ENCODE measurements at regions not wholly inside any gene's neighbourhood (a gene's known extent, or its start where the extent isn't known, plus 50 kb on each side); places are given as distances from the start of the nearest gene placed in this dataset.

DNA sequence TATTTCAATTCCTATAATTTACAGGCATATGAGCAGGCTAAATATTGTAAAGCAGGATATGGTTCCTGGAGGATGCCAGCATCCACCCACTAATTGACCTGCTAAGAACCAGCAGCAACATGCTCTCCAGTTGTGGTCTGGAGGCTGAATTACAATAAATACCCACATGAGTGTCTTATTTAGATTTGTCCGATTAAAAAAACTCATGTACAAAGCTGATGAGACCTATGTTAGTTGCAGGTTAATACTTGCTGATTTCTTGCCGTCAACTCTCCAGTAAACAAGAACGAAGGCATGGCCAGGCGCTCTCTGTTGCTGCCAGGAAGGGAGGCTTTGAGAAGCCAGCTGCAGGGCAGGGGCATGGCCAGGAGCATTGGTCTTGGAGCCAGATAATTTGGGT, 169.3 kb upstream of the PRICKLE1 start:
- no peak overlapping the region for H3K27ac ChIP-seq (ENCODE audit: low read depth, low read length)
- no peaks in the 10 kb centered on the region for H3K27me3 ChIP-seq (ENCODE audit: control insufficient read depth, insufficient read depth, low read length)
- H3K4me1 ChIP-seq (ENCODE audit: control insufficient read depth, insufficient read depth, low read length), result peaks cover 7% of the 10 kb centered on the region
- H3K4me3 ChIP-seq (ENCODE audit: low read length), result no peak overlapping the region
- H3K36me3 ChIP-seq (ENCODE audit: control insufficient read depth, insufficient read depth, low read length), result no peaks in the 10 kb centered on the region
- no peak overlapping the region for H3K9ac ChIP-seq (ENCODE audit: low read length)

DNA sequence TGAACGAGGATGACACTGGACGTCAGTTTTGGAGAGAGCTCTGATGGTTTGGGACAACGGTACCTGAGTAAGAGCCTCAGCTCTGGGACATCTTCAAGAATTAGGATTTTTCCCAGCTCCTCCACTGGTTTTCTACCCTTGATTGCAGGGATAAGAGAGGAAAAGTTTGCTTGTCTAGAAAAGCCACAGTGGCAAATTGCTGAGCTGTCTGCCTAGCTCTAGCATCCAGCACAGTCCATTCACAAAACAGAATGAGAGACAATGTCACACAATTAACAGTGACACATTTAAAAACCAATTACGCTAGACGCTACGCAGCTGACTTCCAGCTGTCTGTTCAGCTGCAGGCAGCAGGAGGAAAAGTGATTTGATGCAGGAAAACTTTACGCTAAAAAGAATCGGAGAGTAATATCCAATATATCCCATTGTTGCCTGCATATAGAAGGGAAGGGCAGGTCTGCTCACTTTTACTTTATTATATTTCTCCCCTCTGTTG, 168.1 kb upstream of the PRICKLE1 start:
- no peak overlapping the region for H3K27ac ChIP-seq (ENCODE audit: low read depth, low read length)
- H3K27me3 ChIP-seq (ENCODE audit: control insufficient read depth, insufficient read depth, low read length), result no peaks in the 10 kb centered on the region
- H3K4me1 ChIP-seq (ENCODE audit: control insufficient read depth, insufficient read depth, low read length), result peaks cover 7% of the 10 kb centered on the region
- H3K4me3 ChIP-seq (ENCODE audit: low read length), result no peak overlapping the region
- H3K36me3 ChIP-seq (ENCODE audit: control insufficient read depth, insufficient read depth, low read length), result no peaks in the 10 kb centered on the region
- H3K9ac ChIP-seq (ENCODE audit: low read length), result no peak overlapping the region

GRCh38 chr12:42756841-42757623, 167.5 kb upstream of the PRICKLE1 start:
- no peak overlapping the region for H3K4me3 ChIP-seq (ENCODE audit: low read length)
- no peaks in the 10 kb centered on the region for H3K27me3 ChIP-seq (ENCODE audit: control insufficient read depth, insufficient read depth, low read length)
- no peak overlapping the region for H3K9ac ChIP-seq (ENCODE audit: low read length)
- H3K27ac ChIP-seq (ENCODE audit: low read depth, low read length), result no peak overlapping the region
- peaks cover 7% of the 10 kb centered on the region for H3K4me1 ChIP-seq (ENCODE audit: control insufficient read depth, insufficient read depth, low read length)
- H3K36me3 ChIP-seq (ENCODE audit: control insufficient read depth, insufficient read depth, low read length), result no peaks in the 10 kb centered on the region

DNA sequence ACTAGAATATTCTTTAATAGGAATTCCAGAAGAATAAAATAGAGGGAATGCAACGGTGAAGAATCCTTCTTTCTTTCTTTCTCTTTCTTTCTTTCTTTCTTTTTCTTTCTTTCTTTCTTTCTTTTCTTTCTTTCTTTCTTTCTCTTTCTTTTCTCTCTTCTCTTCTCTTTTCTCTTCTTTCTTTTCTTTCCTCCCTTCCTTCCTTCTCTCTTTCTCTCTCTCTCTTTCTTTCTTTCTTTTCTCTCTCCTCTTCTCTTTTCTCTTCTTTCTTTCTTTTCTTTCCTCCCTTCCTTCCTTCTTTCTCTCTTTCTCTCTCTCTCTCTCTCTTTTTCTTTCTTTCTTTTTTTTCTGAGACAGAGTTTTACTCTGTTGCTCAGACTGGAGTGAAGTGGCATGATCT, 160.8 kb upstream of the PRICKLE1 start:
- Histone ChIP-seq H3K27ac (ENCODE audit: low read depth, low read length) (no peak overlapping the region), H3K36me3 (ENCODE audit: control insufficient read depth, insufficient read depth, low read length) (no peaks in the 10 kb centered on the region), H3K4me3 (ENCODE audit: low read length) (no peak overlapping the region), H3K4me1 (ENCODE audit: control insufficient read depth, insufficient read depth, low read length) (no peaks in the 10 kb centered on the region), H3K9ac (ENCODE audit: low read length) (no peak overlapping the region), H3K27me3 (ENCODE audit: control insufficient read depth, insufficient read depth, low read length) (no peaks in the 10 kb centered on the region)

DNA sequence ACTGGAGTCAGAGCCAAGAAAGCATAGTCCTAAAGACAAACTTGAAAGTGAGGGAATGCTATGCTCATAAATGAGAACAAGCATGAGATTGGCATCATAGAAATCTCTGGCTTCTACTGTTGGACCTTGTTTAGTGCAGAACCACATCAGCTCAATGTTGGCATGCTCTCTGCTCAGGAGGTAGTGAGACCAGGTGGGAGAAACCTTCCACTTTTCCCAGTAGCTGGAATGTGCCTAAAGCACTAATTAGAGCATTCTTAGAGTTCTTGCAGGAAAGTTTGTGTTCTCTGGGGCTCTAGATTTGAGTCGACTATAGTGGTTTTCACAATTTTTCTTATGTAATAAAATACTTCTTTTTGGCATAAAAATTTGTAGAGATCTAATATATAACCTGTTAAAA, 159.7 kb upstream of the PRICKLE1 start:
- Histone ChIP-seq H3K36me3 (ENCODE audit: control insufficient read depth, insufficient read depth, low read length) (no peaks in the 10 kb centered on the region), H3K27me3 (ENCODE audit: control insufficient read depth, insufficient read depth, low read length) (no peaks in the 10 kb centered on the region), H3K4me3 (ENCODE audit: low read length) (no peak overlapping the region), H3K9ac (ENCODE audit: low read length) (no peak overlapping the region), H3K27ac (ENCODE audit: low read depth, low read length) (no peak overlapping the region), H3K4me1 (ENCODE audit: control insufficient read depth, insufficient read depth, low read length) (peaks cover 1% of the 10 kb centered on the region)

GRCh38 chr12:42744539-42745182, 155.1 kb upstream of the PRICKLE1 start:
- no peaks in the 10 kb centered on the region for H3K36me3 ChIP-seq (ENCODE audit: control insufficient read depth, insufficient read depth, low read length)
- no peaks in the 10 kb centered on the region for H3K27me3 ChIP-seq (ENCODE audit: control insufficient read depth, insufficient read depth, low read length)
- no peak overlapping the region for H3K27ac ChIP-seq (ENCODE audit: low read depth, low read length)
- H3K9ac ChIP-seq (ENCODE audit: low read length), result no peak overlapping the region
- peaks cover 2% of the 10 kb centered on the region for H3K4me1 ChIP-seq (ENCODE audit: control insufficient read depth, insufficient read depth, low read length)
- H3K4me3 ChIP-seq (ENCODE audit: low read length), result no peak overlapping the region

DNA sequence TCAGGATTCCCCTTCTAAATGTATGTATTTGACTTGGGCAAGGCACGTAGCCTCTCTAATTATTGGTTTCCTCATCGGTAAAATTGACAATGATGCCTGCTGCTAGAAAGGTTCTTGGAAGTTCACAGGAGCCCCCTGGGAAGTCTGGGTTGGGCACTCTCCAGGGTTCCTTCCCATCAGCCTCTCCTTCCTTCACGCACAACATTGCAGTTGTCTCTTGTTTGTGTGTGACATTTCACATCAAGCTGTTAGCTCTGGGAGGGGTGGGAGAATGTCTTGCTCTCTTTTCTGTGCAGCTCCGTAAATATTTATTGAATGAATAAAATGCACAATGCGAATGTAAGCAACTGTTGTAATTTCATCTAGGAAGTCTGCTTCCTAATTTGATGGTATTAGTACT, 153.2 kb upstream of the PRICKLE1 start:
- H3K27me3 ChIP-seq (ENCODE audit: control insufficient read depth, insufficient read depth, low read length), result no peaks in the 10 kb centered on the region
- peaks cover 2% of the 10 kb centered on the region for H3K4me1 ChIP-seq (ENCODE audit: control insufficient read depth, insufficient read depth, low read length)
- no peak overlapping the region for H3K4me3 ChIP-seq (ENCODE audit: low read length)
- no peak overlapping the region for H3K27ac ChIP-seq (ENCODE audit: low read depth, low read length)
- H3K36me3 ChIP-seq (ENCODE audit: control insufficient read depth, insufficient read depth, low read length), result no peaks in the 10 kb centered on the region
- H3K9ac ChIP-seq (ENCODE audit: low read length), result no peak overlapping the region

DNA sequence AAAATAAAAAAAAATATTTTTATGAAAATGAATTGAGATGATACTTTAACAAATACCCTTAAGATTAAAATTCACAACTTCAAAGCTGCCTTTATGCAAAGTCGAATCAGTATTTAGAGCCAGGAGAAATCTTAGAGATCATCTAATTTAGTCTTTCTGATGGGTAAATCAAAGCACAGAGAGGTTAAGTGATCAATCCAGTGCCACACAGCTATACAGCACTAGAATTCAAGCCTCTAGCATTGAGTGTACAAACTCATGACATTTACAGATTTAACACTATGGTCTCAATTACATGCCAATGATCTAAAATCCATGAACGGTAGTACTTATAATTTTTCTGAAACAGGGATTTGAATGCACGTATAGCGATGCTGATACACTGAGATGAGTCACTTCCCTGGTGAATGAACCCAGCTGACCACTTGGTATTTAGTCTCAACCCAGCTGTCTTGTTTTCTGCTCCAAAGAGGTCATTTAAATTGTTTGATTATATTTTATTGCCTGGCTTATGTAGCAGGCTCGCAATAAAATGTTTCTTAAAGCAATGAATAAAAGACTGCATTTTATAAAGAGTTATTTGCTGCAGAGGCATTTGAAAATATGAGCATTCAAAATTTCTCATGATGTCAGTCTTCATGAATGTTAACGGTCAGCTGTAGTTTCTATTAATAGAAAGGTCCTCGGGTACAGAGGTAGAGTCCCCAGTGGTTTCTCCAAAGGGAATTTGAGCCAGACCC, 152.4 kb upstream of the PRICKLE1 start:
- Histone ChIP-seq H3K4me1 (ENCODE audit: control insufficient read depth, insufficient read depth, low read length) (peaks cover 2% of the 10 kb centered on the region), H3K27ac (ENCODE audit: low read depth, low read length) (no peak overlapping the region), H3K27me3 (ENCODE audit: control insufficient read depth, insufficient read depth, low read length) (no peaks in the 10 kb centered on the region), H3K4me3 (ENCODE audit: low read length) (no peak overlapping the region), H3K36me3 (ENCODE audit: control insufficient read depth, insufficient read depth, low read length) (no peaks in the 10 kb centered on the region), H3K9ac (ENCODE audit: low read length) (no peak overlapping the region)

- H3K27ac ChIP-seq (ENCODE audit: low read depth, low read length), result no peak overlapping the region
- no peak overlapping the region for H3K4me3 ChIP-seq (ENCODE audit: low read length)
- peaks cover 5% of the 10 kb centered on the region for H3K4me1 ChIP-seq (ENCODE audit: control insufficient read depth, insufficient read depth, low read length)
- no peak overlapping the region for H3K9ac ChIP-seq (ENCODE audit: low read length)
- no peaks in the 10 kb centered on the region for H3K36me3 ChIP-seq (ENCODE audit: control insufficient read depth, insufficient read depth, low read length)
- H3K27me3 ChIP-seq (ENCODE audit: control insufficient read depth, insufficient read depth, low read length), result no peaks in the 10 kb centered on the region
Measured at GRCh38 chr12:42741091-42741490, 151.5 kb upstream of the PRICKLE1 start.

GRCh38 chr12:42737398-42737797, 147.9 kb upstream of the PRICKLE1 start:
- Histone ChIP-seq H3K4me1 (ENCODE audit: control insufficient read depth, insufficient read depth, low read length) (peaks cover 5% of the 10 kb centered on the region), H3K9ac (ENCODE audit: low read length) (no peak overlapping the region), H3K4me3 (ENCODE audit: low read length) (no peak overlapping the region), H3K36me3 (ENCODE audit: control insufficient read depth, insufficient read depth, low read length) (no peaks in the 10 kb centered on the region), H3K27me3 (ENCODE audit: control insufficient read depth, insufficient read depth, low read length) (no peaks in the 10 kb centered on the region), H3K27ac (ENCODE audit: low read depth, low read length) (no peak overlapping the region)

- H3K4me3 ChIP-seq (ENCODE audit: low read length), result peak overlapping the region; percentile 21
- H3K9ac ChIP-seq (ENCODE audit: low read length), result no peak overlapping the region
- peaks cover 5% of the 10 kb centered on the region for H3K4me1 ChIP-seq (ENCODE audit: control insufficient read depth, insufficient read depth, low read length)
- no peak overlapping the region for H3K27ac ChIP-seq (ENCODE audit: low read depth, low read length)
- H3K27me3 ChIP-seq (ENCODE audit: control insufficient read depth, insufficient read depth, low read length), result no peaks in the 10 kb centered on the region
- no peaks in the 10 kb centered on the region for H3K36me3 ChIP-seq (ENCODE audit: control insufficient read depth, insufficient read depth, low read length)
Measured at GRCh38 chr12:42735861-42736361, 146.4 kb upstream of the PRICKLE1 start.

DNA sequence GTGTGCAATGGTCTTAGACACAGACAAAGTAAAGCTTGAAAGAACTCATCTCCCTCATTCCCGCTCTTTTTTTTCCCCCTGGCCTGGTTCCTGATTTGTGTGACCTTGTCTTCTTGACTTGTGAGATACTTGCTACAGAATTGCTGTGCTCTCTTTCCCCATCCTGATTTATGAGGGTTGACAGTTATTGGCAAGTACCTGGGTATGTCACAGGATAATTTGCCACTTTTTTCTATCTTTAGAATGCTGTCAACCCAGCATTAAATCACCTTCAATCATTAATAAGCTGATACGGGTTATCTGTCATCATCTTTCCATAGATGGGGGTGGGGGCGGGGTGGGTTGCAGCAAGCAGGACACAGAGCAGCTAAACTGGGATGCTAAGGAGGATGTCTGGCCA, 144.4 kb upstream of the PRICKLE1 start:
- H3K27me3 ChIP-seq (ENCODE audit: control insufficient read depth, insufficient read depth, low read length), result no peaks in the 10 kb centered on the region
- no peak overlapping the region for H3K27ac ChIP-seq (ENCODE audit: low read depth, low read length)
- no peak overlapping the region for H3K9ac ChIP-seq (ENCODE audit: low read length)
- H3K36me3 ChIP-seq (ENCODE audit: control insufficient read depth, insufficient read depth, low read length), result no peaks in the 10 kb centered on the region
- peaks cover 10% of the 10 kb centered on the region for H3K4me1 ChIP-seq (ENCODE audit: control insufficient read depth, insufficient read depth, low read length)
- H3K4me3 ChIP-seq (ENCODE audit: low read length), result no peak overlapping the region

Measured in rectal smooth muscle tissue (tissue), 1 donor.